ENCODE measurements at regions not wholly inside any gene's neighbourhood (a gene's known extent, or its start where the extent isn't known, plus 50 kb on each side); places are given as distances from the start of the nearest gene placed in this dataset.

DNA sequence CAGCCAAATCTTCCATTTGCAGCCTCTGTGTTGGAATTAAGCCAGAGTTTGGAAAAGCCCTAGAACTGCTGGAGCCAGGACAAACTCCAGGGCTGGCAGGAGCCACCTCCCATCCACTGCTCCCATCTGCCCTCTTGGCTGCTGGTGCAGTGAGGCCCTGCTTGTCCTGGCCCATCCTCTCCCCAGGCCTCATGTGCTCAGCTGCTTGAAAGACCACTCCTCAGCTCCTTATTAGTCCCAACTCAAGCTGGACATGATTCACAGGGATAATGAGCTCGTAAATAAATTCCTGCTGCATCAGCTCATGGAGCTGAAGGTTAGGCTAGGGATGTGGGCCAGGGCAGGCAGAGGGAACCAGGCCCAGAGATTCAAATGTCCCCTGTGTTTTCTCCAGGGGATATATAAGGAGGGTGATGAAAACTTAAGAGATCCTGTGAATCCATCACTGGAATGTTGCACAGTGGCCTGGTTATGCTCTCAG lies 282.8 kb downstream of the RPS24 start:
- no peak for TF ChIP-seq EZH2 (IDR thresholded peaks at IDR 0.05; ENCODE audit: borderline replicate concordance, low read length)
- TF ChIP-seq, protein P1, sequence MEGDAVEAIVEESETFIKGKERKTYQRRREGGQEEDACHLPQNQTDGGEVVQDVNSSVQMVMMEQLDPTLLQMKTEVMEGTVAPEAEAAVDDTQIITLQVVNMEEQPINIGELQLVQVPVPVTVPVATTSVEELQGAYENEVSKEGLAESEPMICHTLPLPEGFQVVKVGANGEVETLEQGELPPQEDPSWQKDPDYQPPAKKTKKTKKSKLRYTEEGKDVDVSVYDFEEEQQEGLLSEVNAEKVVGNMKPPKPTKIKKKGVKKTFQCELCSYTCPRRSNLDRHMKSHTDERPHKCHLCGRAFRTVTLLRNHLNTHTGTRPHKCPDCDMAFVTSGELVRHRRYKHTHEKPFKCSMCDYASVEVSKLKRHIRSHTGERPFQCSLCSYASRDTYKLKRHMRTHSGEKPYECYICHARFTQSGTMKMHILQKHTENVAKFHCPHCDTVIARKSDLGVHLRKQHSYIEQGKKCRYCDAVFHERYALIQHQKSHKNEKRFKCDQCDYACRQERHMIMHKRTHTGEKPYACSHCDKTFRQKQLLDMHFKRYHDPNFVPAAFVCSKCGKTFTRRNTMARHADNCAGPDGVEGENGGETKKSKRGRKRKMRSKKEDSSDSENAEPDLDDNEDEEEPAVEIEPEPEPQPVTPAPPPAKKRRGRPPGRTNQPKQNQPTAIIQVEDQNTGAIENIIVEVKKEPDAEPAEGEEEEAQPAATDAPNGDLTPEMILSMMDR (IDR thresholded peaks at IDR 0.05; ENCODE audit: low read length), result no peak
